HG02938 (cell line): ENCODE measurements at regions not wholly inside any gene's neighbourhood (a gene's known extent, or its start where the extent isn't known, plus 50 kb on each side); places are given as distances from the start of the nearest gene placed in this dataset.
"Not testable (repeated sequence)": the region's sequence is repeated elsewhere in the genome, so short reads cannot be mapped to it uniquely, and the experiment has no call there.

ENCODE experiments used
- ATAC-seq: cut with Tn5 transposase; IDR thresholded peaks from one replicate; pipeline ENCODE4 v1.9.1; 2021; ENCODE audit warnings: mild to moderate bottlenecking, moderate library complexity; ENCODE audit not compliant: unreplicated experiment

DNA sequence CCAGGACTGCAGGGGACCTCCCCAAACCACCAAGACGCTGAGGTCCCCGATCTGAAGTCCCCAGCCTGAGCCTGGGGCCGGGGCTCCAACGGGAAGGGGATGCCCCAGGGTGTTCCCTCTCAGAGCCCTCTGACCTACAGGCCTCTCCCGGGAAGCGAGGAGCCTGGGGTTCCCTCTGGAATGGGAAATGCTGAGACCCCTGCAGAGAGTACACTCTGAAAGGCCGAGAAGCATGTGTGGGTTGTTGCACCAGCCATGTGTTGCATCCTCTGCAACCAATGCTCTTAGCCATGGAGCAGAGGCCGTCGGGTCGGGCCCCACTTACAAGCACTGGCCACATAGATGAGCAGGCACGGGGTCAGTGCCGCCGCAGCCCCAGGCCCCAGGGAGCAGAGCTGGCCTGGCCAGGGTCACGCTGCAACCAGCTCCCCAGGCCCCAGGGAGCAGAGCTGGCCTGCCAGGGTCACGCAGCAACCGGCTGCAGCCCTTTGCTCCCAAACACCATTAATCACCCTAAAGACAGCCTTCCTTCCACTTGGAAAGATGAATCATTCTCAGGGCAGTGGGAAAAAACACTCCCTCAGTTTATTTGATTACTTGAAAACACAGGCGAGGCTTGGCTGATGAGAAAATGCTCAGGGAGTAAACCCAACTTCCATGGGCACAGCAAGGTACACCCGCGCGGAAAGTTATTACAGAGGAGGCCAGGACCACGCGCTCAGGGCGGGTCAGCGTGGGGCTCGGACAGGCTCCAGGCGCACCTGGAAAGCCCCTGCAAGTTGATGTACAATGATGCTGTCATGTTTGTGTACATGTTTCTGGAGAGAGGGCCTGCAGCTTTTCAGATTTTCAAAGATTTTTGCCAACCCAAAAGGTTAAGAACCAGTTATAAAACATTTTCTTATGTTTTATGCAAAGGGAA lies 78.0 kb upstream of the AFDN start:
- no peak for ATAC-seq

DNA sequence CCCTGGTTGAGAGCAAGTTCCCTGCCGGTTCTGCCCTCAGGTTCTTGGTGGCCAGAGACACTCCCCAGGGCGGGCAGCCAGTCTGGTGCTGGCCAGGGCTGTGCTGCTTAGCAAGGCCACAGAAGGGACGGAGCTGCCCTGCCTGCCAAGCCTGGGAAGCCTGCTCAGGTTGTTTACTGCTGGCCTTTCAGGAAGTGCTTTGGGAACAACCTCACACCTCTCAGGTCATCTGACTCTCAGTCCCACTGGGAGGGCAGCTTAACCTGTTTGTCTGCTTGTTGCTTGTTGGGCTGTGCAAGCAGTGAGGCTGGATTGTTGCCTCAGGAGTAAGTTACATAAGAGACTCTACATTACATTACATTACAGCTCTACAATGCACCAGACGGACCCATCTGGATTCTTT lies 75.8 kb upstream of the AFDN start:
- ATAC-seq = no peak

DNA sequence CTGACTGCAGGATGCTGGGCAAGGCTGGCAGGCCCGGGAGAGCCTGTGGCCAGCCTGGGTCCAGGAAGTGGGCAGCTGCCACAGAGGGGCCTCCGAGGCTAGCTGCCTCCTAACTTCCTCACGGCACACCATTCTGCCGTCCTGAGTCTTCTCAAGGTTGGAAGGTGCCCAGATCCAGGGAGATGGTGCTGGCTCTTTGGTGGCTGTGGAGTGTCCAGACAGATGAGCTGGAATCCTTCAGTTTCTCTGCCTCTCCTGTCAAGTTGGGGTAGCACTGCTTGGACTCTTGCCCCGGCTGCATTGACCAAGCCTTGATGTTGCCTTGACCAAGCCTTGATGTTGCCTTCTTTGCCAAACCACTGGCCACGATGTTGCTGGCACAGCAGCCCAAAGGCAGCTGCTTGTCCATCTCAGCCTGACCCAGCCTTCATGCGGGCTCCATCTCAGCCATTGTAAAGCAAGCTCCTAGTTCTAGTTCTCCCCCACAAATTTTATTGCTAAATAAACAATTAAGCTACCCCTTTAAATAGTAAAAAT lies 75.1 kb upstream of the AFDN start:
- ATAC-seq = no peak

DNA sequence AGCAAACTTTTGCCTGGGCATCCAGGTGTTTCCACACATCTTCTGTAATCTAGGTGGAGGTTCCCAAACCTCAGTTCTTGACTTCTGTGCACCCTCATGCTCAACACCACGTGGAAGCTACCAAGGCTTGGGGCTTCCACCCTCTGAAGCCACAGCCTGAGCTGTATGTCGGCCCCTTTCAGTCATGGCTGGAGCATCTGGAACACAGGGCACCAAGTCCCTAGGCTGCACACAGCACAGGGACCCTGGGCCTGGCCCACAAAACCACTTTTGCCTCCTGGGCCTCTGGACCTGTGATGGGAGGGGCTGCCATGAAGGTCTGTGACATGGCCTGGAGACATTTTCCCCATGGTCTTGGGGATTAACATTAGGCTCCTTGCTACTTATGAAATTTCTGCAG lies 73.4 kb upstream of the AFDN start:
- ATAC-seq = not testable (repeated sequence)

DNA sequence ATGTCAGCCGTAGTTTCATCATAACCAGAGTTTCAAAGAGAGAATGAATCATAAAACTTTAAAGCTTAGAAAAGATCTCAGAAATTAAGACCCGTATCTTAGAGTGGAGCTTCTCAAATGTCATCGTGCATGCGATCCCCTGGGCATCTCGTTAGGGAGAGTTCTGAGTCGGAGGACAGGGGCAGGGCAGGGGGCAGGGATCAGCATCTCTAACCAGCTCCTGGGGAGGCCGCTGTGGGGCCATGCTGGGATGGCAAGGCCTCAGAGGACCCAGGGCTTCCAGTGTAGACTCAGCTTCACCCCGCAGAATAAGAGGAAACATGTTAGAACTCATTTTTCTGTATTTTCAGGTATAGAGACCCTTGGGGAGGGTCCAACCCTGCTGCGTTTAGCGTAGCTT lies 72.0 kb upstream of the AFDN start:
- no peak for ATAC-seq

DNA sequence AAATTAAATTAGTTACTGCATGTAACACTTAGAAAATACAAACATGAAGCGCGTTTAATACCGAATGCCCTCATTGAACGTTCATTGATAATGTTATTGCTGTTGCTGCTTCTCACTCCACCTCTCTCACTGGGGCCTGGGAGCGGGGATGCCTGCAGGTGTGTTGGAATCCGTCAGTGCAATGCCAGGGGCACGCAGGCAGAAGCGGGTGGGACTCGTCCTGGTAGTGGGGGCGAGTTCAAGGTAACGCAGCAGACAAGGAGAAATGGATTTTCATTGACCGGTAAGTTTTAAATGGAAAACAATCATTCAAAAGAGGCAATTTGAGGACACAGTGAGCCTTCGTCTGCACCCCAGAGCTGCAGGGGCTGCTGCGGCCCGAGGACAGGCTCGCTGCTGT lies 71.2 kb upstream of the AFDN start:
- ATAC-seq = no peak

DNA sequence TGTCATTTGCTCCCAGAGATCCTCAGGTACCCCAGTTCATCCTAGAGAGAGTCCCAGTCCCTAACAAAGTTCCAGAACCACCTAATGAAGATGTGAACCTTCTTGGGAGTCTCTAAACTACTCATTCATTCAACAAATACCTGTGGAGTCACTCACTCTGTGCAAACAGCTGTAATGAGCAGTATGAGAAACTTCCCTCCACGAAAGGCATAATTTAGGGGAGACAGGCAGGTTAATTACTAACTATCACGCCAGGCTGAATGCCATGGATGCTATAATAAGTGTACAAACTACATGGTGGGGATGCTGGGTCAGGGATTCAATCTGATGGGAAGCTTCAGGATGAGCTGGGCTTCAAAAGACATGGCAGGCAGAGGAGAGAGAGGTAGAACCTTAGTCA lies 70.1 kb upstream of the AFDN start:
- ATAC-seq = no peak

DNA sequence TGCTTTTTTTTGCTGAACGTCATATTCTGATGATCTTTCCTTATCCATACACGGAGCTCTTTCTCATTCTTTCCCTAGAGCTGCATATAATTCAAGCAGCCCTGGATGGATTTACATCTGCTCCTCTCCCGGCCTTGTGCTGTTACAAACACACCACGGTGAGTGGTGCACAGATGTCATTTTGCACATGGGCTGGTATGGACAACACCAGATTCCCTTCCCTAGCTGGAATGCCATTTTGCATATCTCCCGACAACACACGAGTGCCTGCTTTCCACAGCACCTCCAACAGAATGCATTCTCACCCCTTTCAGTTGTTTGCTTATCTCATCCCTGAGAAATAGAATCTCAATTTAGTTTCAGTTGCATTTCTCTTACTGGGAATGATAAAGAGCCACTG lies 69.5 kb upstream of the AFDN start:
- no peak for ATAC-seq

DNA sequence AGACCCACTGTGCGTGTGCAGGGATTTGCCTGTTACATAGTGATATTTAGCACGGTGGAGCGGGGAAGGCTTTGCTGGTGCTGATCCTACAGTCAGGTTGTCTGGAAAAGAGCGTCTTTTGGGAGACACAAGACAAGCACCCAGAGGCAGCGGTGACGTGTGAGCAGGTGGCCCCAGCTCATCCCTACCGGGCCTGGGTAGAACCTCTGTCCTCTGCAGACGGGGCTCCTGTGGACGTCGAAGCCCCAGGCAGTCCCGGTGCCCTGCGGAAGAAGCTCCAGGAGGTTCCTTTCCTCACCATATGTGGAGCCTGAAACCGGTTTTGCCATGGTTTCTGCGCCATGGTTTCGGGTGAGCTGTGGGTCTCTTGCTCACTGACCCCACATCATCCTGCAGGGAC lies 68.9 kb upstream of the AFDN start:
- ATAC-seq = no peak

DNA sequence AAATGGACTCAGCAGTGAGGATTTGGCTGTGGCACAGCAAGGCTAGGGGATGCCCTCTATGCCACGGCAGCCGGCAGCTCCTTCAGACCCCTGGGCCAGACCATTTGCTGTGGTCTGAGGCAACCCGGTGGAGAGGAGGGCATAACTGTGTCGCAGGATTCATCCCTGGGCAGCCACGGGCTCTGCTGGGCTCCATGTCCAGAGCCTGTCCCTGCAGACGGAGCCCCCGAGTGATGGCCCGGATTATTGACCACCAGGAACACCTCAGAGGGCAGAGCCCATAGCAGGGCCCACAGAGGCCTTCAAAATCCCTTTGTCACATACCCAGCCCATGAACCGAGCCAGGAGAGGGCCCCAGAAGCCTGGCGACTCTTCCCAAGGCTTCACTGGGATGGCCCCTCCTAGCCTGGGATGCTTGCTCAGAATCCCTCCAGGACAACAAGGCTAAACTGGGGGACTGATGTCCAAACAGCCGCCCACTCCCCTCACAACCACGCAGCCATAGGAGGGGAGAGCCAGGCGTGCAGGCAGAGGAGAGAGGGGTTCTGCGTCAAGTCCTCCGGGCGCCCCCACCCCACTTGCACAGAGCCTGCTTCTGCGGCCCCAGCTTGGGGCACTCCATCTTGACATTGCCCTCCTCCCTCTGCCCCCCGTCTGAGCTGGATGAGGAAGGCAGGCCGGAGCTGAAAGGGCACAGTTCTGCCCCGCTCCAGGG lies 68.2 kb upstream of the AFDN start:
- ATAC-seq = no peak

DNA sequence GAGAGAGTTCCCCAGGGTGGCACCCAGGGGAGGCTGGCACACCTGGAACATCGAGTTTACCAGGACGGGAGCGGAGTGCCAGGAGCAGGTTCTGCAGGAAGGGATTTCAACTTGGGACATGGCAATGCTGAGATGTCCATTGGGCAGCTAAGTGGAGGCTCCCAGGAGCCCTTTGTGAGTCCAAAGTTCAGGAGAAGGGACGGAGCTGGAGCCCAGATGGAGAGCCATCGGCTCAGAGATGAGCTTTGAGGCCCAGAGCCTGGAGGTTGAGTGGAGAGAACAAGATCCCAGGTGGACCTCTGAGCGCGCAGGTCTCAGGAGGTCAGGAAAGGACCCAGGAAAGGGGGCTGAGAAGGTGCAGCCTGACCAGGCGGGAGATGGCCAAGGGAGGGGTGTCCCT lies 67.5 kb upstream of the AFDN start:
- no peak for ATAC-seq

DNA sequence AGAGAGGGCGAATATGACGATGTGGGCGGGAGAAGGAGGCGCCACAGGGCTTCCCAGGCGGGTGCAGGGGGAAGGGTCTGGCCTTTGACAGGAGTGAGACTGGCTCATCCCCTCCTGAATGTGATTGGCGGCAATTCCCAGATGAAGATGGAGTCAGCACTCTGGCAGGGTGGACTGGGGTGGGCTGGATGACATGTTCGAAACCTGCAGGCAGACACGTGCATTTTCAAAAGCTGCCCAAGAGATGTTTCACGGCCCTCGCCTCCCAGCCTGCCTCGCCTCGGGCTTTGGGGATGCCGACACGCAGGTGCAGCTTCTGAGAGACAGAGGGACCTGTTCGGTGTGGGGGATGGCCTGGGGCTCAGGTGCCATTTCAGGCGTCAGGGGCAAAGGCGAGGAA lies 66.8 kb upstream of the AFDN start:
- ATAC-seq = no peak

DNA sequence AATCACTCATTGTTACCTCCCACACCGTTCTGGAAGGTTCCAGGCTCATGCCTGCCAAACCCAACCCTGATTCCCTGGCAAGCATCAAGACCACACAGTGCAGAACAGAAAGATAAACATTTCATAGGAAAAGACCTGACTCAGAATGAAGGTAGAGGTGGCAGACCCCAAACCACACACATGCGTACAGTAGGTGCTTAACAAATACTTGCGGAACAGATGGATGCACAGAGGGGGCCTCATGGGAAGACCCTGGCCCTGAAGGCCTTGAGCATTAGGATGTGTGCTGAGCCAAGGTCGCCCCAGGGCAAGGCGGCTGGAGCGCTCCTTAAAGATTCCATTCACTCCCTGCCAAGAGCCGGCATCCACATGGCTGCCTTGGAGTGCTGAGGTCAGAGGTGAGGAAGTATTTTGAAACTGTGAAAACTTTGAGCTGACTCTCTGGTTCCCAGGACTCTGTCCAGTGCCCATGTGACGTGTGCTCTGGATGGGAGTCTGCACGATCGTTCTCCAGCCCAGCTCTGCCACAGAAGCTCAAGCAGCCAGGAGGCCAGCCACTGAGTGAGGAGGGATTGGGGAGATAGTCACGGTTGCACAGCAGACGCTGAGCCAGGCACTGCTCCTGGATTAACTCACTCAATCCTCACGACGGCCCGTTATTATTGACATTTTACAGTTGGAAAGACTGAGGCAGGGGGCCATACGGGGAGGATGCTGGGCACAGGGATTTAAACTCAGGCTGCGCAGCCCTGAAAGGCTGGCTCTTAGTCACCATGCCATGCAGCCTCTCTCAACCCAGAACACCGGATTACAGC lies 65.5 kb upstream of the AFDN start:
- no peak for ATAC-seq

DNA sequence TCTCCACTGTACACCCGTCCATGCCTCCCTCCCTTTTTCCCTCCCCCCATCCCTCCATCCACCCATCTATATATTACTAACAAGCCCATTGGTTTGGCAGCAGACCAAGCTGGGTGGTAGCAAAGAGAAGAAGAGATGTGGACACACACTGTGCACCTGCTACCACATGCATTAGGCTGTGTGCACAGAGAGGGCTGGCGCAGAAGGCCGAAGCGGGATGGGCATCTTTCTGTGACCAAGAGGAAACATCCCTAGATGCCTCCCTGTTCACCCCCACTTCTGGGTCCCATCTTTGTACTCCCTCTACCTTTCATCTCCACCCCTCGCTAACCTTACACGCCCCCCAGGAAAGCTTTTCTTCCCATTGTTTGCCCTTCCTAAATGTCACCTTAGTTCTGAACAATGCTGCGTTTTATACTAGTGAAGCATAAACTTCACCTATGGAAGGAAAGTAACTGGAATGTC lies 64.9 kb upstream of the AFDN start:
- ATAC-seq = no peak

DNA sequence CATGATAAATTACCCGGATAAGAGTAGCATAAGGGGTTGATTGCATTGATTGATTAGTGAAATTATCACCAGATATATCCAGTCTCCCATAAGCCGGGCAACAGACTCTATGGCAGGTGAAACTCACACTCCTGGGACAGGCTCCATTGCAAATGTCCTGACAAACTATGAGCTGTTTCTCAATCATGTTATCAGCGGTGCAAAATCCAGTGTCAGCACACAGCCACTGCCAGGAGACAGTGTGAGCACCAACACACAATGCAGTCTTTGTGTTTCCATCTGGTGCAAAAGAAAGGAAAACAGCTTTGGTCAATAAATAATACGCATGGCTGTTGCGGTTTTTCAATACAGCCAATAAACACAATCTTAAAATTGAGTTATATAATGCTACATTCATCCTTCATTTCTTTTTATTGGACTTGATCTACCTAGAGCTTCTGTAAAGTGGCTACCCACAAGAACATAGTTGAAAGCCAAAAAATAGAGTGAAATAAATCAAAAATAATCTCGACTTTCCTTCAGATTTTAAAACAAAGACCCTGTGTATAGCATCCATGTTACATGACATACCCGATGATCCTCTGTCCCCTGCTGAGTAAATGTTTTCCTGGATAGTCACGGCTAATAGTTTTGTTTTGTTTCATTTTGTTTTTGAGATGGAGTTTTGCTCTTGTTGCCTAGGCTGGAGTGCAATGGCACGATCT lies 64.3 kb upstream of the AFDN start:
- no peak for ATAC-seq

DNA sequence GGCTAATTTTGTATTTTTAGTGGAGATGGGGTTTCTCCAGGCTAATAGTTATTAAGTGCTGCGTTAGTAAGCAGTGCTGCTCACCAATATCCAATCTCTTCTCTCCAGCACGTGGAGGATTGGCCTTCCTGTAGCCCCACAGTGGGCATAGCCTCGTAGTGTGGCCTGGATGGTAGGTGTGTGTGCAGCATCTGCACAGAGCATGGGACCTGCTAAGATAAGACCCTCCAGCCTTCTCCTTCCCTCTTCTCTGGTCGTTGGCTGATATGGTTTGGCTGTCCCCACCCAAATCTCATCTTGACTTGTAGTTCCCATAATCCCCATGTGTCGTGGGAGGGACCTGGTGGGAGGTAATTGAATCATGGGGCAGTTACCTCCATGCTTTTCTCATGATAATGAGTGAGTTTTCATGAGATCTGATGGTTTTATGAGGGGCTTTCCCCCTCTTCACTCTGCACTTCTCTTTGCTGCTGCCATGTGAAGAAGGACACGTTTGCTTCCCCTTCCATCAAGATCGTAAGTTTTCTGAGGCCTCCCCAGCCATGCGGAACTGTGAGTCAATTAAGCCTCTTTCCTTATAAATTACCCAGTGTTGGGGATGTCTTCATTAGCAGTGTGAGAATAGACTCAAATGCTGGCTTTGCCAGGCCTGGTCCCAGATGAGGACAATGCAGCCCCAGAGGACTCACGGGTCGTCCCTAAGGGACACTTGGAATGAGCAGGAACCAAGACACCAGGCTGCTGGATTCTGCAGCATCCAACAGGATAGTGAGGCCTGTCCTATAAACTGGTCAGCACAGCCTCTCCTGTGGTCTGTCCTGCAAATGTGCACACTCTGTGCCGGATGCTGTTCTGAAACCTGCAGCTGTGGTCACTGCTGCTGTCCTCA lies 63.4 kb upstream of the AFDN start:
- no peak for ATAC-seq

DNA sequence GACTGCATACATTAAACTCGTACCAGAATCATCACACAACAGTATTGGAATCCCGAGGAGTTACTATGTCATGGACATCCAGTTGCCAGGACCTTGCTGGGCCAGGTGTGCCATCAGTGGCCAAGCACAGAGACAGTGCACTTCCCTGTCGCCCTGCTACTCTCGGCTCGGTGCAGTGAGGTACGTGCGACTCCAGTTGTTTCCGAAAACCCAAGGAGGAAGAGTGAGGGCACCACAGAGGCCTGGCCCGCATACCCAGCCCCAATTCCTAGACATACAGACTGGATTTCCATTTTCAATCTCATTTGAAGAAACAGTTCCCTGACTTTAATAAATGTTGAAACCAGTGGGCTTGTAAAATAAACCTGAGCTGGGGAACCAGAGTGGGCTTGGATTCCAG lies 62.5 kb upstream of the AFDN start:
- no peak for ATAC-seq

DNA sequence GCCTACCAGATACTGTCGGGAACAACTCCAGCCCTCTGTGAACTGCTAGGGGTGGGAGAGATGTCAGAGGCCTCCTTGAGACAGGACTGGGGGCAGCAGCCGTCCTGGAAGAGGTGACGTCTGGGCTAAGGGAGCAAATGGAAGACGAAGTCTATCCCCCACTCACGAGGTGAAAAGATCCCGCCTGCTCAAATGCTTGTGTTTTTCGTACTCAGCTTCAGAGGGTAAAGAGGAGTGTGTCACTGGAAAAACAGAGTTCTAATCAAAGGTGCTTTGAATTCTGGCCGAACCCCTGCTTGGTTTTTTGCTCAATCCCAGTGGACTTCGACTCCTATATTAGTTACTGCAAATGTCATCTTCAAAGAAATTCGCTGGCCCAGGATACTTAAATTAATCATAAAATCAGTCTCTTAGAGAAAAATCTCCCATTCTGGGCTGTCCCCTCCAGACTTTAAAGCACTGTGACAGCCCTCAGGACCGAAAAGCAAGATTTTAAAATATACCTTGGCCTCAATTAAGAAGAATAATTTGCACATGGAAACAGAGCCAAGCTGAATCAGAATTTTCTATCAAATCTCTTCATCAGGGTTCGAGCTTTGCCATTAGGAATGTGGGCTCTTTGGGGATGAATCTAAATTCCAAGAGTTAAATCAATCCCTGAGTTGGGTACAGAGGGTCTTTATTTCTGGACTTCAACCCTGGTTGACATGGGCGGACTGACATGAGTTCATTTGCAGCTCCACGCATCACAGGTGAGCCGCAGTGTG lies 61.8 kb upstream of the AFDN start:
- no peak for ATAC-seq
